ENCODE measurements at regions not wholly inside any gene's neighbourhood (a gene's known extent, or its start where the extent isn't known, plus 50 kb on each side); places are given as distances from the start of the nearest gene placed in this dataset.
"Not testable (repeated sequence)": the region's sequence is repeated elsewhere in the genome, so short reads cannot be mapped to it uniquely, and the experiment has no call there.

DNA sequence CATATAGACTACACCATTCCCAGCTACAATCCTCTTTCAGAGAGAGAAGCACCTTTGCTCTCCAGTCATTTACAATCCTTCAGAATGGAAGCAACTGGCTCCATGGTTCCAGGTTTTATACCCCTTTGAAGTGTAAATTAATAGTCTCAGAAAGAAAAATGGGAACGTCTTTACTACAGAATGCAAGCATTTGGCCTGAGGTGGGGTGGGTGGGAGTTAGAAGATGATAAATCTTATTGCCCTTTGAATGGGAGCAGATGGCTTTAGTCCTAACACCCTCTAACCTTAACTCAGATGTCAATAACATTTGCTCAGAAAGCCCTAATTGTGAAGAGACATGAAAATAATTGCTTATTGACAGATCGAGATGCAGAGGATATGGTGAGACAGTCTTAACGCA, 84.2 kb upstream of the KCNMA1 start:
- H4K20me1 ChIP-seq (ENCODE audit: insufficient read depth), result no peaks in the 10 kb centered on the region
- intact Hi-C loops (cut with micrococcal nuclease; ENCODE audit: unreplicated experiment), result no loop called here
- H3K9me2 ChIP-seq (ENCODE audit: insufficient read depth), result no peaks in the 10 kb centered on the region
- H3F3A ChIP-seq (ENCODE audit: insufficient read depth, low read depth), result no peaks in the 10 kb centered on the region
- ChIA-PET POLR2A (ENCODE audit: unreplicated experiment) (no interaction called here), CTCF (no interaction called here)
- H2AFZ ChIP-seq, result no peak overlapping the region
- no peaks in the 10 kb centered on the region for H3K9me3 ChIP-seq (ENCODE audit: insufficient read depth, low read depth)
- H3K79me2 ChIP-seq (ENCODE audit: low read depth), result no peaks in the 10 kb centered on the region
- no peak overlapping the region for H3K4me3 ChIP-seq
- H3K36me3 ChIP-seq (ENCODE audit: low read depth), result no peaks in the 10 kb centered on the region
- no TSS peak for BruUV-seq (replicated peaks)
- H3K4me1 ChIP-seq (replicated peaks; ENCODE audit: insufficient read depth), result no peaks in the 10 kb centered on the region
- TF ChIP-seq EZH2 (IDR thresholded peaks at IDR 0.05; ENCODE audit: low read depth) (no peak), CTCF (conservative IDR thresholded peaks at IDR 0.05) (no peak)
- H3K4me2 ChIP-seq, result no peak overlapping the region
- H3K27ac ChIP-seq, result no peak overlapping the region
- DNase-seq, result no peak
- H3K27me3 ChIP-seq (ENCODE audit: insufficient read depth, low read depth), result no peaks in the 10 kb centered on the region

DNA sequence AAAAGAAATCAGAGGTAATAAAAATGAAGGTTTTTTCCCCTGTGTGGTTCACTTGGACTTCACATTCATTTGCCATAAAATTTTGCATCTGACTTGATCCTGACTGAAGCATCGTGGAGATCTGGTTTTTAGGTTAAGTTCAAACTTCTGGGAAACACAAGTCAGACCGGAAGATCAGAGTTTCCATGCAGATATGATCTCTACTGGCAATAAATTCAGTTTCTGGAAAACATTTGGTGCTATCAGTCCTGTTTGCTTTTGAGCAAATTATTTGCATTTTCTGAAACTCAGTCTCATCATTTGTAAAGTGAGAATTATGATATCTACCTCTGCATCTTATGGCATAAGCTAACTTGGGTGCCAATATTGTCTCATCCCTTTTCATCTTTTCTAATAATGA, 81.3 kb upstream of the KCNMA1 start:
- POLR2A ChIA-PET (ENCODE audit: unreplicated experiment), result no interaction called here
- Histone ChIP-seq H3K36me3 (ENCODE audit: low read depth) (no peaks in the 10 kb centered on the region), H3K9me3 (ENCODE audit: insufficient read depth, low read depth) (no peaks in the 10 kb centered on the region), H3K4me3 (no peak overlapping the region), H3K4me1 (replicated peaks; ENCODE audit: insufficient read depth) (no peaks in the 10 kb centered on the region), H3K4me2 (no peak overlapping the region), H4K20me1 (ENCODE audit: insufficient read depth) (no peaks in the 10 kb centered on the region), H3K27me3 (ENCODE audit: insufficient read depth, low read depth) (no peaks in the 10 kb centered on the region), H2AFZ (no peak overlapping the region), H3F3A (ENCODE audit: insufficient read depth, low read depth) (no peaks in the 10 kb centered on the region), H3K27ac (no peak overlapping the region), H3K79me2 (ENCODE audit: low read depth) (no peaks in the 10 kb centered on the region), H3K9me2 (ENCODE audit: insufficient read depth) (no peaks in the 10 kb centered on the region)
- CTCF ChIA-PET, result no interaction called here
- TF ChIP-seq EZH2 (IDR thresholded peaks at IDR 0.05; ENCODE audit: low read depth) (no peak), CTCF (conservative IDR thresholded peaks at IDR 0.05) (no peak)
- intact Hi-C loops (cut with micrococcal nuclease; ENCODE audit: unreplicated experiment), result loop anchor here (1.0 to 5.0 kb wide), 3 partner anchors 37 to 858 kb away; partner anchors contain the start of gene POLR3A
- DNase-seq, result no peak
- BruUV-seq (replicated peaks), result no TSS peak

DNA sequence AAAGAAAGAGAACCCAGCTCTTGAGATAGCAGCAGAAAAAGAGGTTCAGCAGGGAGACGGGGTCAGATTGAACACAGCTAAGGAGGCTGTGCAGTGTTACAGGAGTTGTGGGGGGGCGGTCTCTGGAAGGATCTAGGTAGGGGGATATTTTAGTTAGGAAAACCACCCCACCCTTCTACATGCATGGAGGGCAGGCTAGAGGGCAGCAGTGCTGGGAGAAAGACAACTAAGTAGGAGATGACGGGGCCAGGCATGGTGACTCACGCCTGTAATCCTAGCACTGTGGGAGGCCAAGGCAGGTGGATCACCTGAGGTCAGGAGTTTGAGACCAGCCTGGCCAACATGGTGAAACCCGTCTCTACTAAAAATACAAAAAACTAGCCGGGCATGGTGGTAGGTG, 80.7 kb upstream of the KCNMA1 start:
- H3K4me3 ChIP-seq; H3K9me3 ChIP-seq (ENCODE audit: insufficient read depth, low read depth); POLR2A ChIA-PET (ENCODE audit: unreplicated experiment); H3K79me2 ChIP-seq (ENCODE audit: low read depth); DNase-seq; CTCF ChIA-PET; H3K4me1 ChIP-seq (replicated peaks; ENCODE audit: insufficient read depth); H3F3A ChIP-seq (ENCODE audit: insufficient read depth, low read depth); H3K4me2 ChIP-seq; H3K27me3 ChIP-seq (ENCODE audit: insufficient read depth, low read depth); H3K27ac ChIP-seq; H2AFZ ChIP-seq; H3K36me3 ChIP-seq (ENCODE audit: low read depth); BruUV-seq (replicated peaks); H4K20me1 ChIP-seq (ENCODE audit: insufficient read depth); H3K9me2 ChIP-seq (ENCODE audit: insufficient read depth): not testable (repeated sequence)
- intact Hi-C loops (cut with micrococcal nuclease; ENCODE audit: unreplicated experiment), result loop anchor here (5.0 kb wide), 2 partner anchors 309 to 859 kb away; partner anchors contain the start of gene POLR3A

- TF ChIP-seq EZH2 (IDR thresholded peaks at IDR 0.05; ENCODE audit: low read depth), result no peak
- no peak for TF ChIP-seq CTCF (conservative IDR thresholded peaks at IDR 0.05)
- POLR2A ChIA-PET (ENCODE audit: unreplicated experiment), result no interaction called here
- Histone ChIP-seq H3K79me2 (ENCODE audit: low read depth) (no peaks in the 10 kb centered on the region), H3K9me3 (ENCODE audit: insufficient read depth, low read depth) (no peaks in the 10 kb centered on the region), H4K20me1 (ENCODE audit: insufficient read depth) (no peaks in the 10 kb centered on the region), H3K36me3 (ENCODE audit: low read depth) (no peaks in the 10 kb centered on the region), H3K4me2 (no peak overlapping the region), H3K9me2 (ENCODE audit: insufficient read depth) (no peaks in the 10 kb centered on the region), H3K4me3 (no peak overlapping the region), H3K4me1 (replicated peaks; ENCODE audit: insufficient read depth) (no peaks in the 10 kb centered on the region), H3F3A (ENCODE audit: insufficient read depth, low read depth) (no peaks in the 10 kb centered on the region), H2AFZ (no peak overlapping the region), H3K27me3 (ENCODE audit: insufficient read depth, low read depth) (no peaks in the 10 kb centered on the region), H3K27ac (no peak overlapping the region)
- BruUV-seq (replicated peaks), result no TSS peak
- CTCF ChIA-PET, result interaction anchor here (0.6 kb wide), 1 partner anchor 302 kb away, joined by 3 read pairs; no protein-coding TSS in a partner anchor
- intact Hi-C loops (cut with micrococcal nuclease; ENCODE audit: unreplicated experiment), result loop anchor here (5.0 kb wide), 2 partner anchors 310 to 860 kb away; partner anchors contain the start of gene POLR3A
- no peak for DNase-seq
Observed at GRCh38 chr10:77717336-77717735, 79.7 kb upstream of the KCNMA1 start.

Data from PC-9 (cell line).